ENCODE measurements at regions not wholly inside any gene's neighbourhood (a gene's known extent, or its start where the extent isn't known, plus 50 kb on each side); places are given as distances from the start of the nearest gene placed in this dataset.

DNA sequence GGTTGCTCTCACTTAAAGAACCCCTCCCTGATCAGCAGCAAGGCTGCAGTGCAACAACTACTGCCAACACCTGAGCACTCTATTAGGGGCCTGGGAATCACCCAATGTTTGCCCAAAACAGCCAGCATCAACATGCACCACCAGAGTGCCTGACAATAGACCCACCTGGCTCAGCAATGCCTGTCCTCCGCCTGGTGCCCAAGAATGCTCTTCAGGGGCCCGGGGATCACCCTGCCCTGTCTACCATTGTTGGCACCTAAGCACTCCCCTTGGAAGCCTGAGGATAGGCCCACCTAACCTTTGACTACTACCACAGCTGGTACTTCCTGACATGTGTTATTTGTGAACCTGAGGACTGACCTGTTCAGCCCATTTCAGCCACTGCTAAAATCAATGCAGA is 1363.1 kb upstream of the PRR20A start:
- no peak overlapping the region for H3K14ac ChIP-seq (ENCODE audit: insufficient read length)
- no peak overlapping the region for H3K4me3 ChIP-seq (ENCODE audit: extremely low read depth in 1 of 4, insufficient read depth in 2 of 4, low read depth in 3 of 4, low read length in 4 of 4)
- H2BK12ac ChIP-seq (ENCODE audit: low read depth, low read length): no peak overlapping the region
- no peaks in the 10 kb centered on the region for H3K79me2 ChIP-seq (ENCODE audit: control insufficient read depth in 1 of 2, insufficient read depth in 2 of 2, low read length in 2 of 2)
- H3K4me1 ChIP-seq (replicated peaks in 1 of 4; ENCODE audit: control insufficient read depth in 3 of 4, insufficient read depth in 4 of 4, low read length in 3 of 4): no peaks in the 10 kb centered on the region
- no peaks in the 10 kb centered on the region; a peak in 1 of 8 replicates for H3K36me3 ChIP-seq (ENCODE audit: control insufficient read depth in 2 of 4, insufficient read depth in 4 of 4, low read length in 3 of 4)
- H4K8ac ChIP-seq (ENCODE audit: extremely low read depth, insufficient read depth, low read length): peak overlapping the region; percentile 68; the same call in 1 of the 2 replicates
- no peaks in the 10 kb centered on the region for H4K20me1 ChIP-seq (replicated peaks in 1 of 2; ENCODE audit: control insufficient read depth in 1 of 2, insufficient read depth in 2 of 2, low read length in 2 of 2)
- H3K23me2 ChIP-seq (ENCODE audit: low read depth, low read length): no peaks in the 10 kb centered on the region
- no peak overlapping the region for H2AK5ac ChIP-seq (ENCODE audit: low read depth, low read length)
- ChIA-PET CTCF (ENCODE audit: partially characterized antibody) (no interaction called here), POLR2A (ENCODE audit: partially characterized antibody) (no interaction called here)
- H3K27ac ChIP-seq (ENCODE audit: low read depth, low read length): no peak overlapping the region
- H3K56ac ChIP-seq (replicated peaks; ENCODE audit: insufficient read length, low read depth, low read length): no peak overlapping the region
- no peak overlapping the region for H2BK120ac ChIP-seq (replicated peaks; ENCODE audit: low read depth, low read length)
- H3K79me1 ChIP-seq (ENCODE audit: low read depth, low read length): no peaks in the 10 kb centered on the region
- FAIRE-seq: no peak
- no peak overlapping the region for H3K4ac ChIP-seq (replicated peaks; ENCODE audit: insufficient read length, low read depth, low read length)
- no peak overlapping the region for H4K5ac ChIP-seq (ENCODE audit: insufficient read length, low read depth, low read length)
- H4K91ac ChIP-seq (replicated peaks; ENCODE audit: insufficient read length, low read length): no peak overlapping the region
- H3K9me3 ChIP-seq (ENCODE audit: insufficient read depth in 2 of 2, low read depth in 1 of 2, low read length in 1 of 2): no peaks in the 10 kb centered on the region
- no peak overlapping the region for H3K9ac ChIP-seq (replicated peaks in 1 of 4; ENCODE audit: extremely low read depth in 1 of 4, low read depth in 3 of 4, low read length in 3 of 4)
- no peak overlapping the region for H3K18ac ChIP-seq (ENCODE audit: extremely low read depth, low read length)
- no peak overlapping the region for H3K4me2 ChIP-seq (ENCODE audit: insufficient read depth in 1 of 2, low read depth in 2 of 2, low read length in 2 of 2)
- no peaks in the 10 kb centered on the region for H3K27me3 ChIP-seq (replicated peaks in 1 of 4; ENCODE audit: control insufficient read depth in 3 of 4, extremely low read depth in 1 of 4, insufficient read depth in 3 of 4, low read length in 3 of 4)
- H2AFZ ChIP-seq (ENCODE audit: low read length): no peak overlapping the region
- WGBS, 2 experiments (ENCODE audit: extremely low coverage in 1 of 2, insufficient coverage in 1 of 2, insufficient read length in 1 of 2, insufficient replicate concordance in 2 of 2, low coverage in 1 of 2, low lambda C conversion rate in 2 of 2, missing lambda C conversion rate in 1 of 2): 90% methylated on average over 2 of the region's 2 CpGs; no CpG with 5 or more reads in 1 of the 2 experiments
- no peak for DNase-seq (ENCODE audit: low read depth in 1 of 2, low spot score in 2 of 2)
- no peak overlapping the region for H3K23ac ChIP-seq (ENCODE audit: insufficient read length)
- H2BK15ac ChIP-seq (ENCODE audit: low read length): no peak overlapping the region
- no peak overlapping the region for H2BK5ac ChIP-seq (ENCODE audit: low read depth, low read length)
- H2BK20ac ChIP-seq (ENCODE audit: low read length): no peak overlapping the region
- TF ChIP-seq, protein P1, sequence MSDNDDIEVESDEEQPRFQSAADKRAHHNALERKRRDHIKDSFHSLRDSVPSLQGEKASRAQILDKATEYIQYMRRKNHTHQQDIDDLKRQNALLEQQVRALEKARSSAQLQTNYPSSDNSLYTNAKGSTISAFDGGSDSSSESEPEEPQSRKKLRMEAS (IDR thresholded peaks at IDR 0.05): no peak

Measured in H1 (cell line).